SU-DHL-6 (cell line): ENCODE measurements at regions not wholly inside any gene's neighbourhood (a gene's known extent, or its start where the extent isn't known, plus 50 kb on each side); places are given as distances from the start of the nearest gene placed in this dataset.

Experiments
- EZH2phosphoT487 ChIP-seq: fragments of 200-600 bp; sonication (generic), shearing (Covaris generic); conservative IDR thresholded peaks from 2 replicates; pipeline ENCODE4 v1.6.1; 2018; ENCODE audit warnings: mild to moderate bottlenecking, antibody characterized with exemption, low read length, moderate library complexity, mixed read lengths
- TF ChIP-seq, protein P1 (sequence below): fragments of 200-600 bp; sonication (generic); IDR thresholded peaks from one replicate; pipeline ENCODE4 v1.5.1; 2017; ENCODE audit warnings: antibody characterized with exemption, mild to moderate bottlenecking, low read length, moderate library complexity; ENCODE audit not compliant: insufficient read depth, poor library complexity, severe bottlenecking

DNA sequence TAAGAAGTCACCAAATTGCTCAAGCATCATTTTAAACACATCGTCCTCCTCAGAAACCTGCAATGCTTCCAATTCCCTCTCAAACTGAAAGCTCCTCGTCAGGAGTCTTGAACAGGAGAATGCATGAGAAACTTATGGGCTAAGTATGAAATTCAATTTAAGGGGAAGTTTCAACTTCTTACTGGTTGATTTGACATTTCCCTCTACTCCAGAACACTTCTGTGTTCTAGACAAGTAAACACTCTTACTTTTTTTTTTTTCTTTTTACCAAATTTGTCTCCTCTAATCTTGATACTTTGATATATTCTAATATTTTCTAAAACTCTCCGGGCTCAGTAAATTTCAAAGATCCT, 181.7 kb downstream of the RSL24D1 start:
- TF ChIP-seq, protein P1, sequence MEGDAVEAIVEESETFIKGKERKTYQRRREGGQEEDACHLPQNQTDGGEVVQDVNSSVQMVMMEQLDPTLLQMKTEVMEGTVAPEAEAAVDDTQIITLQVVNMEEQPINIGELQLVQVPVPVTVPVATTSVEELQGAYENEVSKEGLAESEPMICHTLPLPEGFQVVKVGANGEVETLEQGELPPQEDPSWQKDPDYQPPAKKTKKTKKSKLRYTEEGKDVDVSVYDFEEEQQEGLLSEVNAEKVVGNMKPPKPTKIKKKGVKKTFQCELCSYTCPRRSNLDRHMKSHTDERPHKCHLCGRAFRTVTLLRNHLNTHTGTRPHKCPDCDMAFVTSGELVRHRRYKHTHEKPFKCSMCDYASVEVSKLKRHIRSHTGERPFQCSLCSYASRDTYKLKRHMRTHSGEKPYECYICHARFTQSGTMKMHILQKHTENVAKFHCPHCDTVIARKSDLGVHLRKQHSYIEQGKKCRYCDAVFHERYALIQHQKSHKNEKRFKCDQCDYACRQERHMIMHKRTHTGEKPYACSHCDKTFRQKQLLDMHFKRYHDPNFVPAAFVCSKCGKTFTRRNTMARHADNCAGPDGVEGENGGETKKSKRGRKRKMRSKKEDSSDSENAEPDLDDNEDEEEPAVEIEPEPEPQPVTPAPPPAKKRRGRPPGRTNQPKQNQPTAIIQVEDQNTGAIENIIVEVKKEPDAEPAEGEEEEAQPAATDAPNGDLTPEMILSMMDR: no peak
- TF ChIP-seq EZH2phosphoT487: no peak
